Coronary artery (tissue), 2 donors: ENCODE measurements at regions not wholly inside any gene's neighbourhood (a gene's known extent, or its start where the extent isn't known, plus 50 kb on each side); places are given as distances from the start of the nearest gene placed in this dataset.

Source experiments
- DNase-seq: peaks from one replicate; pipeline ENCODE4 v3.0.0-alpha.2; 2017; ENCODE audit warnings: low spot score
- H3K27ac ChIP-seq, 2 donors: fragments of 200-600 bp; sonication (generic); one replicate each; pipeline ENCODE4 v1.5.1; 2016 to 2019
- H3K4me3 ChIP-seq: fragments of 200-600 bp; sonication (generic); 2 replicates; pipeline ENCODE4 v1.5.1; 2016; ENCODE audit warnings: mild to moderate bottlenecking, moderate library complexity
- CTCF ChIP-seq: fragments of 200-600 bp; sonication (generic); IDR thresholded peaks from one replicate; pipeline ENCODE4 v1.5.1; 2019; ENCODE audit warnings: antibody characterized with exemption

- Histone ChIP-seq H3K4me3 (no peak overlapping the region), H3K27ac (no peak overlapping the region)
- TF ChIP-seq CTCF = no peak
- DNase-seq = no peak
These were observed 161.0 kb upstream of the CDYL start for GRCh38 chr6:4615231-4615630.

- no peak overlapping the region for H3K27ac ChIP-seq
- no peak overlapping the region for H3K4me3 ChIP-seq
- TF ChIP-seq CTCF = no peak
- no peak for DNase-seq
These were observed 161.6 kb upstream of the CDYL start for GRCh38 chr6:4614637-4615036.

GRCh38 chr6:4613795-4614194 is 162.4 kb upstream of the CDYL start:
- no peak overlapping the region for H3K4me3 ChIP-seq
- TF ChIP-seq CTCF = no peak
- no peak overlapping the region for H3K27ac ChIP-seq
- DNase-seq = no peak

GRCh38 chr6:4613381-4613780 is 162.8 kb upstream of the CDYL start:
- no peak for DNase-seq
- H3K27ac ChIP-seq = no peak overlapping the region
- TF ChIP-seq CTCF = no peak
- no peak overlapping the region for H3K4me3 ChIP-seq

GRCh38 chr6:4612636-4613171 is 163.5 kb upstream of the CDYL start:
- no peak for TF ChIP-seq CTCF
- no peak for DNase-seq
- peak overlapping the region in 1 of 2 donors; percentile 23 for H3K27ac ChIP-seq
- no peak overlapping the region for H3K4me3 ChIP-seq

GRCh38 chr6:4611429-4612129 is 164.6 kb upstream of the CDYL start:
- no peak overlapping the region for H3K27ac ChIP-seq
- no peak for DNase-seq
- no peak for TF ChIP-seq CTCF
- H3K4me3 ChIP-seq = no peak overlapping the region

GRCh38 chr6:4610256-4610655 is 165.9 kb upstream of the CDYL start:
- no peak overlapping the region for H3K4me3 ChIP-seq
- H3K27ac ChIP-seq = peak overlapping the region in 1 of 2 donors; percentile 14
- TF ChIP-seq CTCF = no peak
- DNase-seq = no peak
